Thymus (tissue), 11 donors: ENCODE measurements at regions not wholly inside any gene's neighbourhood (a gene's known extent, or its start where the extent isn't known, plus 50 kb on each side); places are given as distances from the start of the nearest gene placed in this dataset.
"Not testable (repeated sequence)": the region's sequence is repeated elsewhere in the genome, so short reads cannot be mapped to it uniquely, and the experiment has no call there.

Experiments
- DNase-seq, 9 donors: peaks; one replicate each; pipeline ENCODE4 v3.0.0-alpha.2; 2013; ENCODE audit warnings: low spot score in 9 of 9, low read depth in 6 of 9, missing footprints in 1 of 9
- H3K27ac ChIP-seq, 2 donors: one replicate each; pipeline ENCODE4 v1.5.1; 2013; ENCODE audit warnings: control low read depth in 1 of 2, low read depth in 1 of 2, low read length in 1 of 2, mild to moderate bottlenecking in 1 of 2, moderate library complexity in 1 of 2
- H3K27me3 ChIP-seq, 2 donors: one replicate each; pipeline ENCODE4 v1.5.1; 2013; ENCODE audit warnings: low read length in 1 of 2; ENCODE audit not compliant: control insufficient read depth in 2 of 2, insufficient read depth in 1 of 2
- H3K36me3 ChIP-seq, 2 donors: one replicate each; pipeline ENCODE4 v1.5.1; 2013; ENCODE audit warnings: low read length in 1 of 2, mild to moderate bottlenecking in 1 of 2, moderate library complexity in 1 of 2; ENCODE audit not compliant: control insufficient read depth in 2 of 2, insufficient read depth in 2 of 2
- H3K4me1 ChIP-seq, 2 donors: one replicate each; pipeline ENCODE4 v1.5.1; 2013; ENCODE audit warnings: low read length in 2 of 2; ENCODE audit not compliant: control insufficient read depth in 2 of 2, insufficient read depth in 2 of 2
- H3K4me3 ChIP-seq, 2 donors: one replicate each; pipeline ENCODE4 v1.5.1; 2013; ENCODE audit warnings: low read length in 2 of 2, control low read depth in 1 of 2, mild to moderate bottlenecking in 1 of 2
- H3K9me3 ChIP-seq, 2 donors: one replicate each; pipeline ENCODE4 v1.5.1; 2013; ENCODE audit warnings: low read length in 1 of 2, mild to moderate bottlenecking in 1 of 2; ENCODE audit not compliant: control insufficient read depth in 2 of 2, insufficient read depth in 1 of 2
- WGBS: extraction: QIAGEN DNeasy Blood & Tissue Kit; methylation state at CpG from one replicate; pipeline ENCODE4 v1.1.7; 2013; 5-methylcytosine and 5-hydroxymethylcytosine counted together
- donor health status: healthy.

DNA sequence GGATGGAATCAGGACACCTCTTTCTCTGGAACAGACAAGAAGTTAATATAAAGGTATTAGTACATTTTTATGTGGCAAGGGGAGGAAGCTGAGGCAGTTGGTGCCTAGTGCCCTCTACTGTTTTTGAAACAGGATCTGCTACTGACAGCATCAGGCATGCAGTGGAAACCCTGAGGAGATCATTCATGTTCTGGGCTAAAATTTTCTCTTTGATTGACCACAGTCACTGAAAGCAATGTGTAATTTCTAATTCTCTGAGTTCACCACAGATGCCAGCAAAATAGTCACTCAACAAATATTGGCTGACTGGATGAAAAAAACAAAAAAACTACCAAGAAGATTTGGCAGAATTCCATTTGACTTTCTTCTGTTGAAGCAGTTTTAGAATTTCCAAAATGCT, 71.0 kb upstream of the SRRM3 start:
- H3K36me3 ChIP-seq, H3K4me3 ChIP-seq, H3K27ac ChIP-seq, H3K27me3 ChIP-seq, H3K9me3 ChIP-seq: not testable (repeated sequence)
- peak in 1 of 9 donors; percentile 31 for DNase-seq
- peaks cover 0 to 11% of the 10 kb centered on the region in 2 donors for H3K4me1 ChIP-seq

DNA sequence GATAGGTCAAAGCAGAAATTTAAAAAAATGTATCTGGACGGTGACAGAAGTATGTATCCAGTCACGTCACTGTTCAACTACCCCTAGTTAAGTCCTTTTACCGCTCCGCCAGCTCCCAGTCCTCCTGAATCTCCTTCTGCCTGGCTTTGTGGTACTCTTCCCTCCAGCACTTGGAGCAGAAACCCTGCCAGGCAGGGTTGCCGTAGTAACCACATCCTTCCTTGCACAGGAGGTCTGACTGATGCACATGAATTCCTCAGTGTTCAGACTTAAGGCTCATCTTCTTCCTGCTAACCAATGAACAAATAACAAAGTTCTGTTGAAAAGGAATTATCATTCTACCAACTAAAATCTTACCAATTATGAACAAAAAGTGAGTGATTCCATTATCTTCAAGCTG, 69.8 kb upstream of the SRRM3 start:
- H3K27ac ChIP-seq, H3K9me3 ChIP-seq, DNase-seq, H3K27me3 ChIP-seq, H3K4me3 ChIP-seq, H3K36me3 ChIP-seq: not testable (repeated sequence)
- H3K4me1 ChIP-seq, result peaks cover 0 to 11% of the 10 kb centered on the region in 2 donors
- 61% methylated on average over 5 of the region's 5 CpGs for WGBS

DNA sequence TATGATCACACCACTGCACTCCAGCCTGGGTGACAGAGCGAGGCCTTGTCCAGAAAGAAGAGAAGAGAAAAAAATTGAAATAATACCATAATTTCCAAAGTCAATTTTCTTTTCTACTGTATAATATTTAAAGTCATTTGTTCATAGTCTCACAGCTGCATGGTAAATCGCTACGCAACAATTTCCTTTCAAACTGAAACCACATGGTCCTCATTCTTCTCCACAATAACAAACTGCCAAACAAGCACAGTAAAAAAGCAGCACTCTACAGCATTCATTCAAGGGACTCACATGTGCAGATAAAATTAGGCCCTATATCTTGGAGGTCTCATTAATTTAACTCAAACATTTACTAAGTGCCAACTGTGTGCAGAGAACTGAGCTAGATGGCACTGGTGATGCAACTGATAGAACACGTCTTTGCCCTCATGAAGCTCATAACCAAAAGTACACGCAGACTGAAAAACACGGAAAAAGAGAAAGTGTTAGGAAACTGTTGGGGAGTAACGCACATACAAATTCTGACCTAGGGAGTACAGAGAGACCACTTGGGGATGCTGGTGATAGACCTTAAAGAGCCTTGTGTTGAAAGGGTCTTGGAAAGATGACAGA, 68.4 kb upstream of the SRRM3 start:
- H3K4me1 ChIP-seq, result peaks cover 0 to 11% of the 10 kb centered on the region in 2 donors
- no peaks in the 10 kb centered on the region for H3K27me3 ChIP-seq
- peak in 1 of 9 donors; percentile 43 for DNase-seq
- no peaks in the 10 kb centered on the region for H3K9me3 ChIP-seq
- no peak overlapping the region for H3K4me3 ChIP-seq
- WGBS, result 56% methylated on average over 7 of the region's 7 CpGs
- H3K27ac ChIP-seq, result no peak overlapping the region
- no peaks in the 10 kb centered on the region for H3K36me3 ChIP-seq

DNA sequence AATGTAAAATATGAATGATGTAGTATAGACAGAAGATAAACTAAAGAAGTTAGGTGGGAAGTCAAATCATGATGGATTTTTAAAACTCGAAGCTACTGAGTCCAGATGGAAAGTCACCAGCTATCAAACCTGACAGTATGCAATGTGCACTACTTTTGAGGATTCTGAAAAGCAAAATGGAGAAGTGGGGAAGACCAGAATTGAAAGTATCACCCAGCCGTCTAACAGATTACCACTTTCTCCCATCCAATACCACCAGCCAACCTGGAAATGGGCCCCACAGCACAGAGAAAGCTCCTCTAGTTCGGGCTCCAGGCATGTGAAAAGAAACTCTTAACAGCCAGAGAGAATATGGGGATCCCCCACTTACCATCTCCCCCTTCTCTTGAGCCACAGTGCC, 67.9 kb upstream of the SRRM3 start:
- WGBS, result 38% methylated on average over 3 of the region's 3 CpGs
- no peak for DNase-seq
- Histone ChIP-seq H3K27me3 (no peaks in the 10 kb centered on the region), H3K36me3 (no peaks in the 10 kb centered on the region), H3K9me3 (no peaks in the 10 kb centered on the region), H3K4me3 (no peak overlapping the region), H3K4me1 (peaks cover 0 to 11% of the 10 kb centered on the region in 2 donors), H3K27ac (no peak overlapping the region)

DNA sequence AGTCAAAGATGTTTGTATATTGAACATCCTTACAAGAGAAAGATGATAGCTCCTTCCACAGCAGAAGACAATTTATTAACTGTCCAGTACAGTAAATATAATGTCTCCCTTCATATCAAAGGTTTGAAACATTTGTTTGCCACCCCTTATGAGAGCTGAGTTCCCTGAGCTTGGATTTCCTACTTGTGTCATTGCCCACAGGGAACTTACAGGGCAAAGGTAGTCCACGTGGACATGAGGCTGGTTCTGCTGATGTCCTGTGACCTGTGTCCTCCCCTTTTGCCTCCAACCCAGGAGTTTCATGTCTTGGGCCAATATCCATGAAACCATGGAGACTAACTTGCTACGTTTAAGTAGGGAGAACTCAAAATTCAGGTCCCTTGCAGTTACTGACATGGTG, 66.4 kb upstream of the SRRM3 start:
- H3K4me3 ChIP-seq, H3K9me3 ChIP-seq, H3K27me3 ChIP-seq, H3K36me3 ChIP-seq, H3K27ac ChIP-seq, DNase-seq: not testable (repeated sequence)
- peaks cover 0 to 11% of the 10 kb centered on the region in 2 donors for H3K4me1 ChIP-seq
- 92% methylated on average over 2 of the region's 2 CpGs for WGBS

DNA sequence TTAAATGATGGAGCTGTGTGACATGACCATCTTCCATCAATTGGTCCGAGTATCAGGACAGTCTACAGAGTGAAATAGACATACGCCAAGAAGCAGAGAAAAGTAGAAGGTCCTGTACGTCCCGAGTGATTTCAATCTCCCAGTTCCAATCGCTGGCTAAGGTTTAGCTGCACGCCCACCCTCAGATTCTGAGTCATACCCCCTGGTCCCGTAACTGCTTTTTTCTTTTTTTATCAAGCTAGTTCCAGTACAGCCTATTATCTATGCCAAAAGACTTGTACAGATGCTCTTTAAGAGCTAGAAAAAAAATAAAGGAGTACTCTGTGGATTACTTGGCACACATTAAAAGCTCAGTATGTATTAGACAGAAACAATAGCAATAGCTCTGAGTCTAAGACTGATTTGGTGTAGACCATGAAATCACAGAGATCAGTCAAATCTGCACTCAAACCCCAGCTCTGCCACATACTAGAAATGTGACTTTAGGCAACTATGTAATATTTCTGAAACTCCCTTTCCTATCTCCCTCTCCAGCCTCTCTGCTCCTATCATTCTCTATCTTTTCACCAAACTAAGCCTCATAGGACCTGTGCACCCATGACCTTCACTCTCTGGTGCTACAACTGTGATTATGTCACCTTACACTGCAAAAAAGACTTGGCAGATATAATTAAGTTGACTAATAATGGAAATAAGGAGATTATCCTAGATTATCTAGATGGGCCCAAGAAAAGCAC, 63.0 kb upstream of the SRRM3 start:
- not testable (repeated sequence) for DNase-seq, H3K9me3 ChIP-seq, H3K27ac ChIP-seq, H3K4me3 ChIP-seq, H3K27me3 ChIP-seq, H3K4me1 ChIP-seq, H3K36me3 ChIP-seq
- 97% methylated on average over 7 of the region's 7 CpGs for WGBS

DNA sequence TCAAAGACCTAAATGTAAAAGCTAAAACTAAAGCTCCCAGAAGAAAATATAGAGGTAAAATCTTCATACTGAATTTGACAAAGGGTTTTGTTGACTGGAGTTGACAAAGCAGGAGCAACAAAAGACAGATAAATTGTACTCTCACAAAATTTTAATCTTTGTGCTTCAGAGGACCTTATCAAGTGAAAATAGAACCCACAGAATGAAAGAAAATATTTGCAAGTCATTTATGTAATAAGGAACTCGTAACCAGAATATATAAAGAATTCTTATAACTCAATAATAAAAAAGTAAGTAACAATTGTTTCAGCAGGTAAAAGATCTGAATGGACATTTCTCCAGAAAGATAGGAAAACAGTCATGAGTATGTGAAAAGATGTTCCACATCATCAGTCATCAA, 62.0 kb upstream of the SRRM3 start:
- no peak for DNase-seq
- Histone ChIP-seq H3K4me1 (peaks cover 0 to 5% of the 10 kb centered on the region in 2 donors), H3K36me3 (no peaks in the 10 kb centered on the region), H3K27me3 (no peaks in the 10 kb centered on the region), H3K4me3 (no peak overlapping the region), H3K27ac (no peak overlapping the region), H3K9me3 (no peaks in the 10 kb centered on the region)
- 97% methylated on average over 1 of the region's 1 CpG for WGBS

DNA sequence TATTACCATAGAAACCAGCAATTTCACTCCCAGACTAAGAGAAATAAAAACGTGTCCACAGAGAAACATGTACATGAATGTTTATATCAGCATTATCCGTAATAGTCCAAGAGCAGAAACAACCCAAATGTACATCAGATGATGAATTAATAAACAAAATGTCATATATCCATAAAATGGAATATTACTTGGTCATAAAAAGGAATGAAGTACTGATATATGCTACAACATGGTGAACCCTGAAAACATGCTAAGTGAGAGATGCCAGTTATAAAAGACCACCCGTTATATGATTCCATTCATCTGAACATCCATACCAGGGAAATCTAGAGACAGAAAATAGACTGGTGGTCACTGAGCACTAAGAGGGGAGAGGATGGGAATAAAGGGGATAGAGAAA, 61.4 kb upstream of the SRRM3 start:
- H3K4me1 ChIP-seq, DNase-seq, H3K4me3 ChIP-seq, H3K9me3 ChIP-seq, H3K27me3 ChIP-seq, H3K27ac ChIP-seq, H3K36me3 ChIP-seq: not testable (repeated sequence)
- 95% methylated on average over 3 of the region's 3 CpGs for WGBS

DNA sequence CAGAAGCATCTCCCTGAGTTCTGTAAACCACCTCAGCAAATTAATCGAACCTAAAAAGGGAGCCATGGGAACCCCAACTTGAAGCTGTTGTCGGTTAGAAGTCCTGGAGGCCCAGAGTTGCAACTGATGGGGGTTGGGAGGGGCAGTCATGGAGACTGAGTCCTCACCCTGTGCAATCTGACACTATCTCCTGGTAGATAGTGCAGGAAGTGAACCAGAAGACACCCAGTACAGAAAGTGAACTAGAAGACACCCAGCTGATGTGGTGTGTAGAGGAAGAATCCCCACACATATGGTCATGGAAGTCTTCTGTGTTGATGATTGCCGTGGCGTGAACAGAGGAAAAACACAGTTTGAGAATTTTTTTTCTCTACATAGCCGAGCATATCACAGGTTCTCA, 58.8 kb upstream of the SRRM3 start:
- Histone ChIP-seq H3K27ac (peak overlapping the region in 1 of 2 donors; percentile 65), H3K4me3 (no peak overlapping the region), H3K36me3 (no peaks in the 10 kb centered on the region), H3K27me3 (no peaks in the 10 kb centered on the region), H3K9me3 (no peaks in the 10 kb centered on the region), H3K4me1 (peaks cover 0 to 5% of the 10 kb centered on the region in 2 donors)
- DNase-seq, result peak in 1 of 9 donors; percentile 53
- 86% methylated on average over 5 of the region's 5 CpGs for WGBS
